Panc1 (cell line): ENCODE measurements at regions not wholly inside any gene's neighbourhood (a gene's known extent, or its start where the extent isn't known, plus 50 kb on each side); places are given as distances from the start of the nearest gene placed in this dataset.

ENCODE experiments used
- CTCF ChIP-seq: fragments of 450-650 bp; IDR thresholded peaks from 2 replicates; pipeline ENCODE4 v1.5.1; 2017; ENCODE audit warnings: mild to moderate bottlenecking
- POLR2AphosphoS5 ChIP-seq: IDR thresholded peaks from 2 replicates; pipeline ENCODE4 v1.6.1; 2012; ENCODE audit warnings: mild to moderate bottlenecking, low read depth, low read length, moderate library complexity
- REST ChIP-seq, 2 experiments: IDR thresholded peaks; 2 replicates each; pipeline ENCODE4 v1.6.1; 2011 to 2012; ENCODE audit warnings: low read depth in 2 of 2, control low read depth in 1 of 2, low read length in 1 of 2, mild to moderate bottlenecking in 1 of 2, moderate library complexity in 1 of 2; ENCODE audit not compliant: insufficient read depth in 1 of 2
- SIN3A ChIP-seq: IDR thresholded peaks from 2 replicates; pipeline ENCODE4 v1.6.1; 2012; ENCODE audit warnings: low read depth, mild to moderate bottlenecking, low read length, moderate library complexity, borderline replicate concordance; ENCODE audit not compliant: insufficient read depth
- TCF7L2 ChIP-seq: IDR thresholded peaks from 2 replicates; pipeline ENCODE4 v1.6.1; 2011; ENCODE audit warnings: mild to moderate bottlenecking, low read depth, low read length, inconsistent platforms

- no peak for TF ChIP-seq SIN3A
- TF ChIP-seq CTCF, result no peak
- TF ChIP-seq REST (IDR thresholded peaks at IDR 0.05; ENCODE audit: insufficient read depth in 1 of 2, low read depth in 2 of 2, low read length in 1 of 2), result no peak
- TF ChIP-seq POLR2AphosphoS5, result no peak
- no peak for TF ChIP-seq TCF7L2
These were observed 623.6 kb downstream of the AACS start for GRCh38 chr12:125688881-125689280.
